GM13977 (cell line): ENCODE measurements at regions not wholly inside any gene's neighbourhood (a gene's known extent, or its start where the extent isn't known, plus 50 kb on each side); places are given as distances from the start of the nearest gene placed in this dataset.

Source experiments
- DNase-seq: peaks from one replicate; pipeline ENCODE4 v3.0.0; 2012; ENCODE audit warnings: low spot score
- in situ Hi-C: fragments of 300-500 bp; cut with MboI; formaldehyde crosslinking; loops from one replicate; pipeline ENCODE4 v1.12.0; 2022; ENCODE audit warnings: low sequenced_read_pairs, low pct_unique_long_range_greater_than_20kb, mixed read lengths, inconsistent platforms; ENCODE audit not compliant: unreplicated experiment
- TF ChIP-seq, protein P1 (sequence below): IDR thresholded peaks from 2 replicates; pipeline ENCODE4 v1.5.1; 2012; ENCODE audit warnings: mild to moderate bottlenecking, control low read depth; ENCODE audit not compliant: insufficient read depth; ENCODE audit errors: extremely low read depth, missing control alignments

DNA sequence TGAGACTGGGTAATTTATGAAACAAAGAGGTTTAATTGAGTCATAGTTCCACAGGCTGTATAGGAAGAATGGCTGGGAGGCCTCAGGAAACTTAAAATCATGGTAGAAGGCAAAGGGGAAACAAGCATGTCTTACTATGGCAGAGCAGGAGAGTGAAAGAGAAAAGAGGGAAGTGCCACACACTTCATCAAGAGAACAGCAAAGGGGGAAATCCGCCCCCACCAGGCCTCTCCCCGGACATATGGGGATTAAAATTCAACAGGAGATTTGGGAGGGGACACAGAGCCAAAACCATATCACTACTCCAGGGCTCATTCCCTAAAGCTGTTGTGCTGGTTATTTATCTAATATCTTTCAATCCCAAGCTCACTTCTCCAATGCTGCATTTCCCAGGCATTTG lies 50.2 kb upstream of the NR3C1 start:
- DNase-seq = no peak
- TF ChIP-seq, protein P1, sequence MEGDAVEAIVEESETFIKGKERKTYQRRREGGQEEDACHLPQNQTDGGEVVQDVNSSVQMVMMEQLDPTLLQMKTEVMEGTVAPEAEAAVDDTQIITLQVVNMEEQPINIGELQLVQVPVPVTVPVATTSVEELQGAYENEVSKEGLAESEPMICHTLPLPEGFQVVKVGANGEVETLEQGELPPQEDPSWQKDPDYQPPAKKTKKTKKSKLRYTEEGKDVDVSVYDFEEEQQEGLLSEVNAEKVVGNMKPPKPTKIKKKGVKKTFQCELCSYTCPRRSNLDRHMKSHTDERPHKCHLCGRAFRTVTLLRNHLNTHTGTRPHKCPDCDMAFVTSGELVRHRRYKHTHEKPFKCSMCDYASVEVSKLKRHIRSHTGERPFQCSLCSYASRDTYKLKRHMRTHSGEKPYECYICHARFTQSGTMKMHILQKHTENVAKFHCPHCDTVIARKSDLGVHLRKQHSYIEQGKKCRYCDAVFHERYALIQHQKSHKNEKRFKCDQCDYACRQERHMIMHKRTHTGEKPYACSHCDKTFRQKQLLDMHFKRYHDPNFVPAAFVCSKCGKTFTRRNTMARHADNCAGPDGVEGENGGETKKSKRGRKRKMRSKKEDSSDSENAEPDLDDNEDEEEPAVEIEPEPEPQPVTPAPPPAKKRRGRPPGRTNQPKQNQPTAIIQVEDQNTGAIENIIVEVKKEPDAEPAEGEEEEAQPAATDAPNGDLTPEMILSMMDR = no peak
- in situ Hi-C loops = no loop called here
